GM21528 (cell line): ENCODE measurements at regions not wholly inside any gene's neighbourhood (a gene's known extent, or its start where the extent isn't known, plus 50 kb on each side); places are given as distances from the start of the nearest gene placed in this dataset.

Source experiments
- ATAC-seq: cut with Tn5 transposase; IDR thresholded peaks from one replicate; pipeline ENCODE4 v1.9.1; 2021; ENCODE audit warnings: mild to moderate bottlenecking, moderate library complexity; ENCODE audit not compliant: unreplicated experiment, low FRiP score

GRCh38 chr6:44558832-44559251 lies 171.3 kb downstream of the CDC5L start:
- ATAC-seq, result no peak

- ATAC-seq, result no peak
Measured at GRCh38 chr6:44559486-44560270, 172.2 kb downstream of the CDC5L start.

- no peak for ATAC-seq
Measured at GRCh38 chr6:44560458-44561059, 173.1 kb downstream of the CDC5L start.

- ATAC-seq, result no peak
Measured at GRCh38 chr6:44561060-44561623, 173.6 kb downstream of the CDC5L start.

GRCh38 chr6:44561832-44562665 lies 174.5 kb downstream of the CDC5L start:
- no peak for ATAC-seq

GRCh38 chr6:44563397-44563796 lies 175.9 kb downstream of the CDC5L start:
- ATAC-seq, result no peak

- ATAC-seq, result no peak
Measured at GRCh38 chr6:44564906-44565524, 177.5 kb downstream of the CDC5L start.

GRCh38 chr6:44567406-44567805 lies 179.9 kb downstream of the CDC5L start:
- ATAC-seq, result no peak

- no peak for ATAC-seq
Measured at GRCh38 chr6:44569131-44569530, 181.6 kb downstream of the CDC5L start.

- no peak for ATAC-seq
Measured at GRCh38 chr6:44569931-44570385, 182.5 kb downstream of the CDC5L start.

- ATAC-seq, result no peak
Measured at GRCh38 chr6:44571510-44571909, 184.0 kb downstream of the CDC5L start.

GRCh38 chr6:44572346-44572745 lies 184.8 kb downstream of the CDC5L start:
- no peak for ATAC-seq

- no peak for ATAC-seq
Measured at GRCh38 chr6:44575644-44576043, 188.1 kb downstream of the CDC5L start.

- ATAC-seq, result no peak
Measured at GRCh38 chr6:44576132-44576631, 188.7 kb downstream of the CDC5L start.

GRCh38 chr6:44580901-44581300 lies 193.4 kb downstream of the CDC5L start:
- no peak for ATAC-seq

GRCh38 chr6:44582930-44583329 lies 195.4 kb downstream of the CDC5L start:
- no peak for ATAC-seq

GRCh38 chr6:44590471-44590870 lies 203.0 kb downstream of the CDC5L start:
- ATAC-seq, result no peak

- no peak for ATAC-seq
Measured at GRCh38 chr6:44593539-44593944, 206.0 kb downstream of the CDC5L start.

- no peak for ATAC-seq
Measured at GRCh38 chr6:44594481-44594880, 207.0 kb downstream of the CDC5L start.

- ATAC-seq, result no peak
Measured at GRCh38 chr6:44598679-44599078, 211.2 kb downstream of the CDC5L start.
